Endodermal cell (in vitro differentiated cells): ENCODE measurements at regions not wholly inside any gene's neighbourhood (a gene's known extent, or its start where the extent isn't known, plus 50 kb on each side); places are given as distances from the start of the nearest gene placed in this dataset.

Experiments
- DNase-seq: peaks from one replicate; pipeline ENCODE4 v3.0.0-alpha.2; 2017
- H3K27ac ChIP-seq: 2 replicates; pipeline ENCODE4 v1.5.1; 2013; ENCODE audit warnings: mild to moderate bottlenecking, low read depth, low read length, moderate library complexity
- H3K27me3 ChIP-seq: 2 replicates; pipeline ENCODE4 v1.6.1; 2013; ENCODE audit warnings: mild to moderate bottlenecking, low read length, moderate library complexity; ENCODE audit not compliant: insufficient read depth, control insufficient read depth, poor library complexity, severe bottlenecking
- H3K36me3 ChIP-seq: 2 replicates; pipeline ENCODE4 v1.7.0; 2013; ENCODE audit warnings: mild to moderate bottlenecking, low read length, moderate library complexity; ENCODE audit not compliant: control insufficient read depth, insufficient read depth
- H3K4me1 ChIP-seq: one replicate; pipeline ENCODE4 v1.7.0; 2013; ENCODE audit warnings: low read length; ENCODE audit not compliant: control insufficient read depth, insufficient read depth
- H3K4me3 ChIP-seq: 2 replicates; pipeline ENCODE4 v1.5.1; 2013; ENCODE audit warnings: mild to moderate bottlenecking, low read length, moderate library complexity
- H3K9ac ChIP-seq: 2 replicates; pipeline ENCODE4 v1.6.1; 2013; ENCODE audit warnings: mild to moderate bottlenecking, low read length, moderate library complexity; ENCODE audit not compliant: poor library complexity, severe bottlenecking; ENCODE audit errors: extremely low read depth
- H3K9me3 ChIP-seq: 2 replicates; pipeline ENCODE4 v1.6.1; 2013; ENCODE audit warnings: mild to moderate bottlenecking, low read length, moderate library complexity; ENCODE audit not compliant: control insufficient read depth
- H3K27ac Mint-ChIP-seq: 2 replicates; pipeline ENCODE4 v1.8.0; 2020; ENCODE audit warnings: mixed read lengths
- H3K27me3 Mint-ChIP-seq: 2 replicates; pipeline ENCODE4 v1.8.0; 2021; ENCODE audit warnings: mild to moderate bottlenecking, mixed read lengths; ENCODE audit not compliant: insufficient read depth
- H3K36me3 Mint-ChIP-seq: 2 replicates; pipeline ENCODE4 v1.8.0; 2020; ENCODE audit warnings: low read depth, mixed read lengths
- H3K4me1 Mint-ChIP-seq: 2 replicates; pipeline ENCODE4 v1.8.0; 2020; ENCODE audit warnings: mixed read lengths
- H3K4me3 Mint-ChIP-seq: 2 replicates; pipeline ENCODE4 v1.8.0; 2020; ENCODE audit warnings: mild to moderate bottlenecking, moderate library complexity, mixed read lengths
- H3K9me3 Mint-ChIP-seq: 2 replicates; pipeline ENCODE4 v1.8.0; 2020; ENCODE audit warnings: mild to moderate bottlenecking, mixed read lengths
- CTCF ChIP-seq: fragments of 200-600 bp; sonication (generic); conservative IDR thresholded peaks from 2 replicates; pipeline ENCODE4 v1.5.0; 2021; ENCODE audit warnings: antibody characterized with exemption, mild to moderate bottlenecking
- WGBS, 2 experiments: methylation state at CpG; one replicate each; pipeline versions ENCODE4 v1.1.5 to v1.1.7; 2013; ENCODE audit warnings: missing lambda C conversion rate in 2 of 2, mixed read lengths in 1 of 2; ENCODE audit not compliant: insufficient coverage in 1 of 2, insufficient read length in 1 of 2; 5-methylcytosine and 5-hydroxymethylcytosine counted together

- TF ChIP-seq CTCF, result no peak
- H3K9me3 Mint-ChIP-seq, result no peaks in the 10 kb centered on the region
- Histone ChIP-seq H3K27me3 (no peaks in the 10 kb centered on the region), H3K36me3 (no peaks in the 10 kb centered on the region), H3K27ac (peak overlapping the region; percentile 67), H3K4me1 (peaks cover 32% of the 10 kb centered on the region), H3K9me3 (no peaks in the 10 kb centered on the region), H3K4me3 (peak overlapping the region; percentile 44), H3K9ac (peak overlapping the region; percentile 81)
- H3K36me3 Mint-ChIP-seq, result no peaks in the 10 kb centered on the region
- peak; percentile 84 for DNase-seq
- peaks cover 54% of the 10 kb centered on the region for H3K4me1 Mint-ChIP-seq
- H3K27me3 Mint-ChIP-seq, result no peaks in the 10 kb centered on the region
- peak overlapping the region; percentile 93 for H3K27ac Mint-ChIP-seq
- 9 to 28% methylated on average over 4 to 5 of the region's 5 CpGs for WGBS, 2 experiments
- H3K4me3 Mint-ChIP-seq, result no peak overlapping the region
These were observed 184.9 kb downstream of the TM9SF2 start for GRCh38 chr13:99686157-99686572.

GRCh38 chr13:99681695-99682094 is 180.4 kb downstream of the TM9SF2 start:
- peak; percentile 92 for DNase-seq
- H3K36me3 ChIP-seq, result no peaks in the 10 kb centered on the region
- peaks cover 10% of the 10 kb centered on the region for H3K4me1 ChIP-seq
- no peaks in the 10 kb centered on the region for H3K27me3 Mint-ChIP-seq
- no peaks in the 10 kb centered on the region for H3K9me3 ChIP-seq
- H3K4me3 ChIP-seq, result no peak overlapping the region
- H3K27ac ChIP-seq, result no peak overlapping the region
- TF ChIP-seq CTCF, result no peak
- peaks cover 34% of the 10 kb centered on the region for H3K4me1 Mint-ChIP-seq
- no peaks in the 10 kb centered on the region for H3K27me3 ChIP-seq
- no peaks in the 10 kb centered on the region for H3K9me3 Mint-ChIP-seq
- no peak overlapping the region for H3K4me3 Mint-ChIP-seq
- peak overlapping the region; percentile 70 for H3K27ac Mint-ChIP-seq
- WGBS, 2 experiments, result 79 to 83% methylated on average over 6 to 7 of the region's 7 CpGs
- no peak overlapping the region for H3K9ac ChIP-seq
- no peaks in the 10 kb centered on the region for H3K36me3 Mint-ChIP-seq

- Mint-ChIP-seq H3K4me1 (peaks cover 26% of the 10 kb centered on the region), H3K9me3 (no peaks in the 10 kb centered on the region), H3K27ac (no peak overlapping the region), H3K27me3 (no peaks in the 10 kb centered on the region), H3K36me3 (no peaks in the 10 kb centered on the region), H3K4me3 (no peak overlapping the region)
- peaks cover 4% of the 10 kb centered on the region for H3K4me1 ChIP-seq
- no peak overlapping the region for H3K9ac ChIP-seq
- WGBS, 2 experiments, result 83 to 95% methylated on average over 4 to 8 of the region's 8 CpGs
- no peaks in the 10 kb centered on the region for H3K27me3 ChIP-seq
- H3K4me3 ChIP-seq, result no peak overlapping the region
- no peak overlapping the region for H3K27ac ChIP-seq
- H3K9me3 ChIP-seq, result peaks cover 3% of the 10 kb centered on the region
- no peaks in the 10 kb centered on the region for H3K36me3 ChIP-seq
- no peak for TF ChIP-seq CTCF
- no peak for DNase-seq
These were observed 176.1 kb downstream of the TM9SF2 start for GRCh38 chr13:99677116-99677951.
